ENCODE measurements at regions not wholly inside any gene's neighbourhood (a gene's known extent, or its start where the extent isn't known, plus 50 kb on each side); places are given as distances from the start of the nearest gene placed in this dataset.

DNA sequence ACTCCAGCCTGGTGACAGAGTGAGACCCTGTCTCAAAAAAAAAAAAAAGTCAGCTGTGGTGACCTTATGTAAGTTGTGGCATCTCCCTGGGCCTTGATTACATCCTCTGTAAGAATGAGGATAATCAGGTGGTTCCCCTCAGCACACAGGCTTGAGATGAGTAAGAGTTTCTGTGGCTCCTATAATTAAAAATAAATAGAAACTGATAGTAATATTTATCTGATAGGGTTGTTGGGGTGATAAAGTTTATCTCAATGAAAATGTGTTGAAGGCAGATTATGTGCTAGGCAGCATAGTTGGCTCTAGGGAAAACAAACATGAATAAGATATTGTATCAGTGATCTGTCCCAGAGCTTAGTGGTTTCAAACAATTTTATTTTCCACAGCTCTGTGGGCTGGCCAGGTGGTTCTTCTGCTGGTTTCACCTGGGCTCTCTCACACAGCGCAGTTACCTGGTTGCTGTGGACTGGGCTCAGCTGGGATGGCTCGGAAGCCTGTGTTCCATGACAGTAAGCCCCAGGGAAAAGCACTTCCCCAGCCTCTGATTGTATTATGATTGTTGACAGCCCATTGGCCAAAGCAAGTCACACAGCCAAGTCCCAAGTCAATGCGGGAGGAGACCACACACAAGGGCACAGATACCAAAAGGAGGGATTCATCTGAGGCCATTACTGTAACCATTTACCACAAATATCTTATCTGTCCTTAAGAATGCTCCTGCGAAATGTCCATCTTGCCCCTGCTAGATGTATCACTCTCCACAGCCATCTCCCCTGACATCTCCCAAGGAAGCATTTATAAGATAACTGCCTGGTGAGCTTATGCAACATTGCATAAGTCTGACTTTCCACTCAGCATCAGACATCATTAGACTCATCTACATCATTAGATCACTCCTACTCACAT lies 151.7 kb downstream of the NUAK1 start:
- DNase-seq (ENCODE audit: low read depth in 2 of 2), result no peak

DNA sequence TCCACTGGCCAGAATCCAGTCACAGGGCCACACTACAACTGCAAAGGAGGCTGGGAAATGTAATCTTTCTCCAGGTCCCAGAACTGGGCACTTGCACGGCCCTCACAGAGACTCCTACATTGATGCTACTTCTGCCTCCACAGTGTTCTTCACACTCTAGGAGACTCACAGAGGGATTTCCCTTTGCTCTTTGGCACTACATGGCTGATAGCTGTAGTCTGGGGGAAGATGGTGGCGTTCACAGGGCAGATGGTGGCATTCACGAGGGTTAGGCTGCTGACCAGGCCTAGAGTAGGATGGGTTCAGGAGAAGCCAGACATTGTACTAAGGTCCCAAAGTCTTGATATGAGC lies 151.1 kb downstream of the NUAK1 start:
- DNase-seq (ENCODE audit: low read depth in 2 of 2), result no peak

DNA sequence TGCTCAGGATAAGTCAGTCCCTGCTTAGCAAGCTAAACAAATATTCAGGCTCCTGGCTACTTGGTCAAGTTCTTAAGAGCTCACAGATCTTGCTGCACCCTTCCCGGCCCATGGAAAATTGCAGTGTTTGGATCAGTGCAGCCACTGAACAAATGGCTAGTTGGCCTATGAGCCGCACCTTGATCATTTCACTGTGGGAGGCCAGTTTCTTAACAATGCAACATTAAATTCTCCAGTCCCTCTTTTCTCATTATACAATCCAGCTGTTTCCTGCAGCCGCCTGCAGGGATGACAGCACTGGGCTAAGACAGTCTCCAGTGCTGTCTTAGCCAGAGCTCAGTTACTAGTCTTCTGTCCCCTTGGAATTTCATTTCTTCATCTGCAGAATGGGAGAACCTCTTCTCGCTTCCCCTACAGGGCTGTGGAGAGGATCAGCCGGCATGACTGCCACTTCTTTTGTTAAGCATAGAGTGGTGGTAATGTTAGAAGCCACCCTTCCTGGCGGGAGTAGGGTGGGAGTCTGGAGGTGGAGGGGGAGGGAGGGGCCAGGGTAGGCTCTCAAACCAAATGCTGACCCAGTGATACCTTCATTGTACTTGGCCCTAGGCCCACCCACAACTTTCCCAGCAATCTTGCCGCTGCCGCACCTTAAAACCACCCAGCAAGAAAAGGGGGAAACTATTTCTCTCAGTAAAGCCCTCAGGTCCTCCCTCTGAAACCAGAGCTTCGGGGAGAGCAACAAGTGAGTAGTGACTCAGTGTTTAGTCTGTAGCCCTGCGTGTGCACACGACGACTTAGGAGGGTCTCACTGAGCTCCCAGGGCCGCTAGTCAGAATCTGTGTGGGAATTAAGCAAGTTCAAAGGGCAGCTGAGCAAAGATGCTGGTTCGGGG lies 145.7 kb downstream of the NUAK1 start:
- DNase-seq (ENCODE audit: low read depth in 2 of 2), result no peak

DNA sequence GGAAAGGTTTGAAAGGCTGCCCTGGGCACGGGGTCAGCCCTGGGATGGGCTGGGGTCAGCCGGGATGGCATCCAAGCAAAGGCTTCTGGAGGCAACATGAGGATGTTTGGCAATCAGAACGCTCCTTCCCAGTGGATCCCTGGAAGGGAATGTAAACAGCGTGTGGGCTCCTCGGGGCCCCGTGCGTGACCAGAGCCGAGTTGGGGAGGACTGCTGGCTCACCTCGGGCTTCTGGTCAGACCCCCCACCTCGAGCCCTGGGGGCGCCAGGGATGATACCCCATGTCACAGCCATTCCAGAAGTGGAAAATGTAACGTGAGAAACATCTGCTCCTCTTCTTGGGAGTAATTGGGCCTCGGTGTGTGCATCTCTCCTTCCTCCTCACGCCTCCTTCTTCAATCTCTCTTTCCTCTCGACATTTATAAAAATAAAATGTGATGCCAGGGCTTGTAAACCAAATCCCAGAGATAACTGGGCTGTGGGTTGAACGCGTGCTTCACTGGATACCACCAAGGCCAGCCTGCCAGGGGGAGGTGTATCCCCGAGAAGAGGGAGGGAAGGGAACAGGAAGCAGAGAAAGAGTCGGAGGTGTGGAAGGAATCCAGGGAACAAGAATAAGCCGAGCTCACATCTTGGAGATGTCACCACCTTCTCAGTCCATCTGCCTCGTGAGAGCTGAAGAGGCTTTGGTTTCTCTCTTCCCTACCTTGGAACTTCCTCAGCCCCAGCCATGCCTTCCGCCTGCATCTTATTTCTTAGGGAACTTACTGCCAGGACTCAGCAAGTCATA lies 144.8 kb downstream of the NUAK1 start:
- no peak for DNase-seq (ENCODE audit: low read depth in 2 of 2)

GRCh38 chr12:105995961-105996431 lies 142.8 kb downstream of the NUAK1 start:
- no peak for DNase-seq (ENCODE audit: low read depth in 2 of 2)

- DNase-seq (ENCODE audit: low read depth in 2 of 2), result no peak
Measured at GRCh38 chr12:105998561-105998960, 140.2 kb downstream of the NUAK1 start.

GRCh38 chr12:106000382-106001104 lies 138.2 kb downstream of the NUAK1 start:
- DNase-seq (ENCODE audit: low read depth in 2 of 2), result no peak

DNA sequence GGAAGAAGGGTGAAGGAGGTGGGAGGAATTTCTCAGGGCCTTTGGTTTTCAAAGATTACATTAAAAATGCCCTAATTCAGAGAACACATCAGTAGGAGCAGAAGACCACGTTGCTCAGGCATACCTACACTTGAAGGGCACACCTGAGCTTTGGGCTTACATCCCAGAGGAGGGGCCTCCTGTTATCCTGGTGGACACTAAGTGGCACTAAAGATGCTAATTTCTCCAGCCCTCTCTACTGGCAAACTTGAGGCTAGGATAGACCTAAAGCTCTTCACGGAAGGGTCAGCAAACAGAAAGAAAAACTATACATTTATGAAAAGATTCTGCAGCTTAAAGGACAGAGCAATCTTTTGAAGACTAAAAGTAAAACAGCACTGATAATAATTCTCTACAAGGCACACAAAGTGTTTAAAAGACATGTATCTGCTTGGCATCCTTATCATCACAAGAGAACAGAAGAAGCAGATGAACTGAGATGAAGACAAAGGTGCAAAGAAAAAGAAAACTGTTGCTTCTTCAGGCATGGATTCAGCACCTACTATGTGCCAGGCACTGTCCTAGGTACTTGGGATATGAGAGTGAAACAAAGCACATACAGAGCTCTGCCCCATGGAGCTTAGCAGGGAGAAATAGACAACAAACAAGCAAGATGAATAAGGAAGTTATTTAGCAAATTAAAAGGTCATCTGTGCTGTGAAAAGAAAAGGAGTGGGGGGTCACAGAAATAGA lies 137.5 kb downstream of the NUAK1 start:
- no peak for DNase-seq (ENCODE audit: low read depth in 2 of 2)

DNA sequence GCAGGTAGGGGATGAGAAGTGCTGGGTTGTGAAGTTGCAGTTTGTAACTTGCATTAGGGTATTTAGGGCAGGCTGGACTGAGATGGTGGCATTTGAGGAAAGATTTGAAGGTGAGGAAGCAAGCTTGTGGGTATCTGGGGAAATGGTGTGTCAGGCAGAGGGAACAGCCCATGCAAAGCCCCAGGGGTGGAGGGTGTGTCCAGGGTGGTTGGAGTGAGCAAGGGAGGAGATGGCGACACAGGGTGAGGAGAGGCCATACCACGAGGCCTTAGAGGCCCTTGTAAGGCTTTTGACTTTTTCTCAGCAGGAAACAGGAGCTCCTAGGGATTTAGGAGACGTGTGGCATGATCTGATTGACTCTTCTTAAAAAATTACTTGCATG lies 136.9 kb downstream of the NUAK1 start:
- DNase-seq (ENCODE audit: low read depth in 2 of 2), result no peak

GRCh38 chr12:106003297-106003696 lies 135.5 kb downstream of the NUAK1 start:
- no peak for DNase-seq (ENCODE audit: low read depth in 2 of 2)

- DNase-seq (ENCODE audit: low read depth in 2 of 2), result no peak
Measured at GRCh38 chr12:106004289-106004688, 134.5 kb downstream of the NUAK1 start.

DNA sequence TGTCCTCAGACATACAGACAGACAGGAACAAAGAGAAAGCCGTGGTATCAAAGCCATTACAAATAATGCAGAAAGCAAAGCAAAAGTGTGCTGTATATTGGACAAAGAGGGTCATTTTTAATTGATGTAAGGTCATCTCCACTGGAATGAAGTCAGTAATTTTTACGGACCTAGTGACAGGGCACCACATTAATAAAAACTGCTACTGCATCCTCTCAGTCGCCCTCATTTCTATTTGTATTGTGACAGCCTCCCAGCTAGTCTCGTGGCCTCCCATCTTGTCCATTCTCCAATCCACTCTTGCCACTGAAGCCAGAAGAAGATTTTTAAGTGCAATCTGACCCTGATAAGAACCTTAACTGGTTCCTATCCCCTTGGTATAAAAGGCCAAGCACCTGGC lies 132.4 kb downstream of the NUAK1 start:
- peak in 1 of 2 donors; percentile 18 for DNase-seq (ENCODE audit: low read depth in 2 of 2)

GRCh38 chr12:106006940-106007339 lies 131.8 kb downstream of the NUAK1 start:
- no peak for DNase-seq (ENCODE audit: low read depth in 2 of 2)

GRCh38 chr12:106010741-106011140 lies 128.0 kb downstream of the NUAK1 start:
- DNase-seq (ENCODE audit: low read depth in 2 of 2), result no peak
